Body of pancreas (tissue), 4 donors: ENCODE measurements at regions not wholly inside any gene's neighbourhood (a gene's known extent, or its start where the extent isn't known, plus 50 kb on each side); places are given as distances from the start of the nearest gene placed in this dataset.

Experiments
- ATAC-seq: fragments of 150-250 bp; one replicate; pipeline ENCODE4 v1.9.1; 2016
- DNase-seq, 4 donors: peaks; one replicate each; pipeline ENCODE4 v3.0.0-alpha.2; 2019
- H3K27ac ChIP-seq, 4 donors: fragments of 200-600 bp; sonication (generic); 1 replicate in 3 of 4; 2 replicates in 1 of 4; pipeline versions ENCODE4 v1.5.1 to v1.6.1; 2016 to 2019; ENCODE audit warnings: mild to moderate bottlenecking in 1 of 4, mixed read lengths in 1 of 4, moderate library complexity in 1 of 4
- H3K27me3 ChIP-seq, 2 donors: fragments of 200-600 bp; sonication (generic); one replicate each; pipeline ENCODE4 v1.6.0; 2016; ENCODE audit warnings: mild to moderate bottlenecking in 1 of 2
- H3K36me3 ChIP-seq, 2 donors: fragments of 200-600 bp; sonication (generic); replicated peaks in 1 of 2; 2 replicates each; pipeline ENCODE4 v1.5.1; 2016; ENCODE audit warnings: low read depth in 2 of 2; ENCODE audit not compliant: insufficient read depth in 1 of 2
- H3K4me1 ChIP-seq: fragments of 200-600 bp; sonication (generic); one replicate; pipeline ENCODE4 v1.6.0; 2016
- H3K4me3 ChIP-seq, 2 donors: fragments of 200-600 bp; sonication (generic); 1 replicate in 1 of 2; 2 replicates in 1 of 2; pipeline ENCODE4 v1.5.1; 2016 to 2019
- H3K9me3 ChIP-seq, 3 donors: fragments of 200-600 bp; sonication (generic); 1 replicate in 2 of 3; 2 replicates in 1 of 3; pipeline ENCODE4 v1.5.1; 2016
- CTCF ChIP-seq, 7 experiments: fragments of 450-650 bp in 4 of 7; fragments of 200-600 bp in 3 of 7; sonication (generic) in 3 of 7; IDR thresholded peaks; one replicate each; pipeline ENCODE4 v1.5.1; 2016 to 2019; ENCODE audit warnings: antibody characterized with exemption in 7 of 7
- POLR2A ChIP-seq, 3 donors: fragments of 450-650 bp; IDR thresholded peaks; one replicate each; pipeline ENCODE4 v1.6.1; 2016; ENCODE audit warnings: antibody characterized with exemption in 3 of 3, mild to moderate bottlenecking in 2 of 3
- WGBS, 2 donors: methylation state at CpG; one replicate each; pipeline ENCODE4 v1.1.5; 2017; 5-methylcytosine and 5-hydroxymethylcytosine counted together
- intact Hi-C: fragments of 100-400 bp; cut with DNase I; formaldehyde crosslinking; loops from one replicate; pipeline ENCODE4 v1.15.1; 2023

- ATAC-seq: no peak
- no peaks in the 10 kb centered on the region for H3K36me3 ChIP-seq
- H3K27me3 ChIP-seq: no peaks in the 10 kb centered on the region
- no peak for DNase-seq
- no peaks in the 10 kb centered on the region for H3K4me1 ChIP-seq
- WGBS, 2 donors: 49 to 72% methylated on average over 2 of the region's 2 CpGs
- H3K27ac ChIP-seq: no peak overlapping the region
- TF ChIP-seq CTCF (IDR thresholded peaks at IDR 0.05): no peak
- no peak for TF ChIP-seq POLR2A (IDR thresholded peaks at IDR 0.05)
- intact Hi-C loops: no loop called here
- H3K4me3 ChIP-seq: no peak overlapping the region
- no peaks in the 10 kb centered on the region for H3K9me3 ChIP-seq
These were observed 346.2 kb downstream of the IGSF11 start for GRCh38 chr3:118688396-118688884.

- intact Hi-C loops: no loop called here
- H3K4me3 ChIP-seq: no peak overlapping the region
- no peaks in the 10 kb centered on the region for H3K9me3 ChIP-seq
- no peak for TF ChIP-seq POLR2A (IDR thresholded peaks at IDR 0.05)
- WGBS, 2 donors: 65 to 69% methylated on average over 1 of the region's 1 CpG
- H3K27me3 ChIP-seq: no peaks in the 10 kb centered on the region
- ATAC-seq (no peak), DNase-seq (no peak)
- no peak overlapping the region for H3K27ac ChIP-seq
- no peaks in the 10 kb centered on the region for H3K4me1 ChIP-seq
- no peaks in the 10 kb centered on the region for H3K36me3 ChIP-seq
These were observed 342.2 kb downstream of the IGSF11 start for GRCh38 chr3:118692416-118692815.

- Histone ChIP-seq H3K4me3 (no peak overlapping the region), H3K27me3 (no peaks in the 10 kb centered on the region), H3K36me3 (no peaks in the 10 kb centered on the region), H3K4me1 (no peaks in the 10 kb centered on the region), H3K9me3 (no peaks in the 10 kb centered on the region), H3K27ac (no peak overlapping the region)
- ATAC-seq: no peak
- WGBS, 2 donors: 59 to 62% methylated on average over 12 of the region's 12 CpGs
- no peak for TF ChIP-seq POLR2A (IDR thresholded peaks at IDR 0.05)
- no peak for TF ChIP-seq CTCF (IDR thresholded peaks at IDR 0.05)
- no peak for DNase-seq
- intact Hi-C loops: no loop called here
These were observed 329.0 kb downstream of the IGSF11 start for GRCh38 chr3:118705487-118706219.

- Histone ChIP-seq H3K4me1 (no peaks in the 10 kb centered on the region), H3K36me3 (no peaks in the 10 kb centered on the region), H3K27ac (no peak overlapping the region), H3K27me3 (no peaks in the 10 kb centered on the region), H3K9me3 (no peaks in the 10 kb centered on the region), H3K4me3 (no peak overlapping the region)
- intact Hi-C loops: no loop called here
- TF ChIP-seq CTCF (IDR thresholded peaks at IDR 0.05) (no peak), POLR2A (IDR thresholded peaks at IDR 0.05) (no peak)
- no peak for ATAC-seq
- DNase-seq: no peak
These were observed 326.7 kb downstream of the IGSF11 start for GRCh38 chr3:118707991-118708390.

- ATAC-seq (no peak), DNase-seq (no peak)
- H3K27ac ChIP-seq: no peak overlapping the region
- H3K36me3 ChIP-seq: no peaks in the 10 kb centered on the region
- H3K4me1 ChIP-seq: peaks cover 4% of the 10 kb centered on the region
- WGBS, 2 donors: 79 to 80% methylated on average over 2 of the region's 2 CpGs
- no peaks in the 10 kb centered on the region for H3K9me3 ChIP-seq
- TF ChIP-seq POLR2A (IDR thresholded peaks at IDR 0.05) (no peak), CTCF (IDR thresholded peaks at IDR 0.05) (no peak)
- H3K4me3 ChIP-seq: no peak overlapping the region
- intact Hi-C loops: no loop called here
- no peaks in the 10 kb centered on the region for H3K27me3 ChIP-seq
These were observed 324.1 kb downstream of the IGSF11 start for GRCh38 chr3:118710532-118710931.
